K562 (cell line): ENCODE measurements at regions not wholly inside any gene's neighbourhood (a gene's known extent, or its start where the extent isn't known, plus 50 kb on each side); places are given as distances from the start of the nearest gene placed in this dataset.

Experiments used
- ESRRB ChIP-seq: fragments of 250-450 bp; sonication (Bioruptor Pico); IDR thresholded peaks from 2 replicates; pipeline ENCODE4 v1.5.0; 2020; ENCODE audit warnings: mild to moderate bottlenecking, moderate library complexity, borderline replicate concordance
- ETV1 ChIP-seq: fragments of 450-650 bp; conservative IDR thresholded peaks from 2 replicates; pipeline ENCODE4 v1.6.1; 2016; ENCODE audit warnings: missing genetic modification characterization, control low read depth, low read depth, missing compliant biosample characterization
- GABPA ChIP-seq: fragments of 200-800 bp; sonication (Bioruptor generic); conservative IDR thresholded peaks from 2 replicates; pipeline ENCODE4 v1.6.1; 2016; ENCODE audit warnings: low read depth, missing genetic modification characterization, missing compliant biosample characterization
- KHSRP ChIP-seq: fragments of 450-650 bp; IDR thresholded peaks from 2 replicates; pipeline ENCODE4 v1.6.1; 2017
- KLF6 ChIP-seq: fragments of 250-450 bp; sonication (Bioruptor Pico); IDR thresholded peaks from 2 replicates; pipeline ENCODE4 v1.4.0; 2020; ENCODE audit warnings: mild to moderate bottlenecking, moderate library complexity, borderline replicate concordance
- MAZ ChIP-seq, 2 experiments: fragments of 450-650 bp in 1 of 2; sonication (generic) in 1 of 2; formaldehyde crosslinking; IDR thresholded peaks in 1 of 2; conservative IDR thresholded peaks in 1 of 2; 2 replicates each; pipeline versions ENCODE4 v1.4.0 to v1.5.0; 2020; ENCODE audit warnings: mild to moderate bottlenecking in 1 of 2, missing genetic modification reagents in 1 of 2
- SMAD4 ChIP-seq: fragments of 250-450 bp; sonication (Bioruptor Pico); conservative IDR thresholded peaks from 2 replicates; pipeline ENCODE4 v1.8.0; 2021; ENCODE audit warnings: inconsistent platforms, mild to moderate bottlenecking, moderate library complexity
- U2AF2 ChIP-seq: fragments of 200-400 bp; formaldehyde crosslinking; optimal IDR thresholded peaks from 2 replicates; pipeline ENCODE3; 2017; ENCODE audit warnings: low read depth, mild to moderate bottlenecking, low read length
- ZNF134 ChIP-seq: fragments of 250-450 bp; sonication (Bioruptor Pico); conservative IDR thresholded peaks from 2 replicates; pipeline ENCODE4 v1.4.0; 2020
- ZNF143 ChIP-seq: sonication (generic); formaldehyde crosslinking; IDR thresholded peaks from 2 replicates; pipeline ENCODE4 v1.9.0; 2022; ENCODE audit warnings: mild to moderate bottlenecking, missing genetic modification reagents
- TF ChIP-seq, protein P1 (sequence below): IDR thresholded peaks from 2 replicates; pipeline ENCODE4 v1.6.1; 2011; ENCODE audit warnings: borderline replicate concordance, low read depth, mild to moderate bottlenecking, moderate library complexity, low read length; ENCODE audit not compliant: insufficient read depth, poor library complexity, severe bottlenecking
- TF ChIP-seq, protein P2 (sequence below), 2 experiments: fragments of 450-650 bp; formaldehyde crosslinking in 1 of 2; IDR thresholded peaks; 2 replicates each; pipeline versions ENCODE4 v1.4.0 to v1.6.1; 2014 to 2020; ENCODE audit warnings: mild to moderate bottlenecking in 2 of 2, borderline replicate concordance in 1 of 2, low read depth in 1 of 2
- TF ChIP-seq, protein P3 (sequence below), 3 experiments: IDR thresholded peaks in 2 of 3; conservative IDR thresholded peaks in 1 of 3; 2 replicates each; pipeline ENCODE4 v1.5.1; 2011 to 2012; ENCODE audit warnings: low read length in 3 of 3, mild to moderate bottlenecking in 3 of 3, control low read depth in 2 of 3, improper control_type of control experiment in 1 of 3, inconsistent platforms in 1 of 3, low read depth in 1 of 3, mixed read lengths in 1 of 3, moderate library complexity in 1 of 3; ENCODE audit not compliant: insufficient read depth in 2 of 3
- TF ChIP-seq, protein P4 (sequence below): fragments of 450-650 bp; IDR thresholded peaks from one replicate; pipeline ENCODE4 v1.6.1; 2018; ENCODE audit warnings: mild to moderate bottlenecking, moderate library complexity; ENCODE audit not compliant: partially characterized antibody

DNA sequence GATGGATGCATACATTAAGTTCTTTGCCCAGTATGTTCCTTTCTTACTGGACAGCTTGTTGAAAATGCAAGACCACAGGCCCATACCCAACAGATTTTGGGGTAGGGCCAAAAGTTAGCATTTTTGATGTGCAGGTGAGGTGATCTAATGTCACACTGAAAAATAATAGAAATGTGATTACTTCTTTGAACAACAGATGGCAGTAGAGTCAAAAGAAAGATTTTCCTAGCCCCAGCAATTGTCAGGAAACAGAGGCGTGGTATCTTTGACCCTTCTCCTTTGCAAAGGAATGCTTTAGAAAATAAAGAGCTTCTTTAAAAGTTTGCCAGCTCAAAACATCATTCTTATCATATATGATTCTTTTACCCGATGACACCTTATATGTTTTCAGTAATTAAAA, 343.6 kb upstream of the SYT4 start (continued):
- TF ChIP-seq, protein P1, sequence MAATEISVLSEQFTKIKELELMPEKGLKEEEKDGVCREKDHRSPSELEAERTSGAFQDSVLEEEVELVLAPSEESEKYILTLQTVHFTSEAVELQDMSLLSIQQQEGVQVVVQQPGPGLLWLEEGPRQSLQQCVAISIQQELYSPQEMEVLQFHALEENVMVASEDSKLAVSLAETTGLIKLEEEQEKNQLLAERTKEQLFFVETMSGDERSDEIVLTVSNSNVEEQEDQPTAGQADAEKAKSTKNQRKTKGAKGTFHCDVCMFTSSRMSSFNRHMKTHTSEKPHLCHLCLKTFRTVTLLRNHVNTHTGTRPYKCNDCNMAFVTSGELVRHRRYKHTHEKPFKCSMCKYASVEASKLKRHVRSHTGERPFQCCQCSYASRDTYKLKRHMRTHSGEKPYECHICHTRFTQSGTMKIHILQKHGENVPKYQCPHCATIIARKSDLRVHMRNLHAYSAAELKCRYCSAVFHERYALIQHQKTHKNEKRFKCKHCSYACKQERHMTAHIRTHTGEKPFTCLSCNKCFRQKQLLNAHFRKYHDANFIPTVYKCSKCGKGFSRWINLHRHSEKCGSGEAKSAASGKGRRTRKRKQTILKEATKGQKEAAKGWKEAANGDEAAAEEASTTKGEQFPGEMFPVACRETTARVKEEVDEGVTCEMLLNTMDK = no peak
- no peak for TF ChIP-seq ZNF143 (CRISPR knock-in tag)
- no peak for TF ChIP-seq ZNF134 (CRISPR knock-in tag)
- TF ChIP-seq, protein P2, sequence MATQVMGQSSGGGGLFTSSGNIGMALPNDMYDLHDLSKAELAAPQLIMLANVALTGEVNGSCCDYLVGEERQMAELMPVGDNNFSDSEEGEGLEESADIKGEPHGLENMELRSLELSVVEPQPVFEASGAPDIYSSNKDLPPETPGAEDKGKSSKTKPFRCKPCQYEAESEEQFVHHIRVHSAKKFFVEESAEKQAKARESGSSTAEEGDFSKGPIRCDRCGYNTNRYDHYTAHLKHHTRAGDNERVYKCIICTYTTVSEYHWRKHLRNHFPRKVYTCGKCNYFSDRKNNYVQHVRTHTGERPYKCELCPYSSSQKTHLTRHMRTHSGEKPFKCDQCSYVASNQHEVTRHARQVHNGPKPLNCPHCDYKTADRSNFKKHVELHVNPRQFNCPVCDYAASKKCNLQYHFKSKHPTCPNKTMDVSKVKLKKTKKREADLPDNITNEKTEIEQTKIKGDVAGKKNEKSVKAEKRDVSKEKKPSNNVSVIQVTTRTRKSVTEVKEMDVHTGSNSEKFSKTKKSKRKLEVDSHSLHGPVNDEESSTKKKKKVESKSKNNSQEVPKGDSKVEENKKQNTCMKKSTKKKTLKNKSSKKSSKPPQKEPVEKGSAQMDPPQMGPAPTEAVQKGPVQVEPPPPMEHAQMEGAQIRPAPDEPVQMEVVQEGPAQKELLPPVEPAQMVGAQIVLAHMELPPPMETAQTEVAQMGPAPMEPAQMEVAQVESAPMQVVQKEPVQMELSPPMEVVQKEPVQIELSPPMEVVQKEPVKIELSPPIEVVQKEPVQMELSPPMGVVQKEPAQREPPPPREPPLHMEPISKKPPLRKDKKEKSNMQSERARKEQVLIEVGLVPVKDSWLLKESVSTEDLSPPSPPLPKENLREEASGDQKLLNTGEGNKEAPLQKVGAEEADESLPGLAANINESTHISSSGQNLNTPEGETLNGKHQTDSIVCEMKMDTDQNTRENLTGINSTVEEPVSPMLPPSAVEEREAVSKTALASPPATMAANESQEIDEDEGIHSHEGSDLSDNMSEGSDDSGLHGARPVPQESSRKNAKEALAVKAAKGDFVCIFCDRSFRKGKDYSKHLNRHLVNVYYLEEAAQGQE (IDR thresholded peaks at IDR 0.05; ENCODE audit: borderline replicate concordance) = peak; percentile 14; the same call in 1 of the 2 replicates
- TF ChIP-seq, protein P2 (CRISPR knock-in tag; IDR thresholded peaks at IDR 0.05; ENCODE audit: low read depth) = no peak
- TF ChIP-seq MAZ (CRISPR knock-in tag; conservative IDR thresholded peaks at IDR 0.05 in 1 of 2, IDR thresholded peaks at IDR 0.05 in 1 of 2) = no peak
- TF ChIP-seq ESRRB (CRISPR knock-in tag) = no peak
- TF ChIP-seq GABPA (tag) = no peak
- TF ChIP-seq, protein P3, sequence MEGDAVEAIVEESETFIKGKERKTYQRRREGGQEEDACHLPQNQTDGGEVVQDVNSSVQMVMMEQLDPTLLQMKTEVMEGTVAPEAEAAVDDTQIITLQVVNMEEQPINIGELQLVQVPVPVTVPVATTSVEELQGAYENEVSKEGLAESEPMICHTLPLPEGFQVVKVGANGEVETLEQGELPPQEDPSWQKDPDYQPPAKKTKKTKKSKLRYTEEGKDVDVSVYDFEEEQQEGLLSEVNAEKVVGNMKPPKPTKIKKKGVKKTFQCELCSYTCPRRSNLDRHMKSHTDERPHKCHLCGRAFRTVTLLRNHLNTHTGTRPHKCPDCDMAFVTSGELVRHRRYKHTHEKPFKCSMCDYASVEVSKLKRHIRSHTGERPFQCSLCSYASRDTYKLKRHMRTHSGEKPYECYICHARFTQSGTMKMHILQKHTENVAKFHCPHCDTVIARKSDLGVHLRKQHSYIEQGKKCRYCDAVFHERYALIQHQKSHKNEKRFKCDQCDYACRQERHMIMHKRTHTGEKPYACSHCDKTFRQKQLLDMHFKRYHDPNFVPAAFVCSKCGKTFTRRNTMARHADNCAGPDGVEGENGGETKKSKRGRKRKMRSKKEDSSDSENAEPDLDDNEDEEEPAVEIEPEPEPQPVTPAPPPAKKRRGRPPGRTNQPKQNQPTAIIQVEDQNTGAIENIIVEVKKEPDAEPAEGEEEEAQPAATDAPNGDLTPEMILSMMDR (IDR thresholded peaks at IDR 0.05 in 2 of 3, conservative IDR thresholded peaks at IDR 0.05 in 1 of 3; ENCODE audit: insufficient read depth in 2 of 3, low read depth in 1 of 3, low read length in 3 of 3) = peak in 2 of 3 experiments; percentile 20 to 46; a peak in 1 of 6 replicates
- TF ChIP-seq ETV1 (tag) = no peak
- TF ChIP-seq SMAD4 = no peak
- no peak for TF ChIP-seq KLF6
- TF ChIP-seq U2AF2 = no peak
- TF ChIP-seq KHSRP = no peak
- TF ChIP-seq, protein P4, sequence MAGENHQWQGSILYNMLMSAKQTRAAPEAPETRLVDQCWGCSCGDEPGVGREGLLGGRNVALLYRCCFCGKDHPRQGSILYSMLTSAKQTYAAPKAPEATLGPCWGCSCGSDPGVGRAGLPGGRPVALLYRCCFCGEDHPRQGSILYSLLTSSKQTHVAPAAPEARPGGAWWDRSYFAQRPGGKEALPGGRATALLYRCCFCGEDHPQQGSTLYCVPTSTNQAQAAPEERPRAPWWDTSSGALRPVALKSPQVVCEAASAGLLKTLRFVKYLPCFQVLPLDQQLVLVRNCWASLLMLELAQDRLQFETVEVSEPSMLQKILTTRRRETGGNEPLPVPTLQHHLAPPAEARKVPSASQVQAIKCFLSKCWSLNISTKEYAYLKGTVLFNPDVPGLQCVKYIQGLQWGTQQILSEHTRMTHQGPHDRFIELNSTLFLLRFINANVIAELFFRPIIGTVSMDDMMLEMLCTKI = no peak
